ENCODE measurements at regions not wholly inside any gene's neighbourhood (a gene's known extent, or its start where the extent isn't known, plus 50 kb on each side); places are given as distances from the start of the nearest gene placed in this dataset.

DNA sequence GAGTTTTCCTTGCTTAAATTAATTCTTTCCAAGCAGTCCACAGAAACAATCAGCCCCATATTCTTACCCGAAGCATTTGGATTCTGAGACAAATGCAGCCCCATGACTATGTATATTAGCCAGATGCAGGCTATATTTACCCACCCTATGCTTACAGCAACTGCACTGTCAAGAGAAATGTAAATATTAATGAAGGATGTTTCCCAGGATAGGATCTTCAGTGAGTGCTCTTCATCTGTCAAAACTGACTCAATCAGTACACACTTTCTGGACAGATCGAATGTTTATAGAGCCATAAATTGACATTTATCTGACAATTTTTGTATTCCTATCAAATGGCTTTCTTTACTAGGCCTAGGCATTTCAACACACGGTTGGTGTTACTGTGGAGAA lies 725.3 kb upstream of the SEMA6A start:
- no peak for DNase-seq (ENCODE audit: low spot score)

DNA sequence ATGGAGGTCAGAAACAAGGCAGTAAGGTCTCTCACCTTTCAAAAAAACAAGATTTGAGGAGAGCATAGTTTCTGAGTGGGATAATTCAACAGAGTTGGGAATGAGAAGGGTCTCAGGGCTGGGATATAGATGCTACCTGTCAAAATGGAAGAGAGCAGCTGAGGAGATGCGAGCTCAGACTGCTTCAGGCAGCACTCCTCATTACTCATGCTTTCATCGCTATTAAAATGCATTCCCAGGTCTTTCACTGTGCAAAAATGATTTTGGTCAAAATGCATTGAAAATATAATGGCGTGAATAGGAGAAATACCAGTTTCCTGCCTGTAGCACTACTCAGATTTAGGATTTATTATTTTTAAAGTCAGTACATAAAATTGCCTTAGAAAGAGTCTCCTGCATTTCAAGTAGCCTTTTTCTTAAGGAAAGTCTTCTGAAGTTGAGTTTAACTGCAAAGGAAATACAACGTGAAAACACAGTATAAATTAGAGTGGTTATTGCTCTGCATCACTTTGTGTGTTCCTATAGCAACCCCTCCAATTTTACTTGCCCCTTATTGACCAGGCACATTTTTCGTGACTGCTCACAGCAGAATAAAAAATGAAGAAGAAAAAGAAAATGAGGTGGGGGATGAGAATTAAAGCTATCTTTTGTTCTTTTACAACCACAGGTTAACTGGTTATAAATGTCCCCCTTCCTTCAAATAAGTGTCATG lies 724.8 kb upstream of the SEMA6A start:
- DNase-seq (ENCODE audit: low spot score): no peak

DNA sequence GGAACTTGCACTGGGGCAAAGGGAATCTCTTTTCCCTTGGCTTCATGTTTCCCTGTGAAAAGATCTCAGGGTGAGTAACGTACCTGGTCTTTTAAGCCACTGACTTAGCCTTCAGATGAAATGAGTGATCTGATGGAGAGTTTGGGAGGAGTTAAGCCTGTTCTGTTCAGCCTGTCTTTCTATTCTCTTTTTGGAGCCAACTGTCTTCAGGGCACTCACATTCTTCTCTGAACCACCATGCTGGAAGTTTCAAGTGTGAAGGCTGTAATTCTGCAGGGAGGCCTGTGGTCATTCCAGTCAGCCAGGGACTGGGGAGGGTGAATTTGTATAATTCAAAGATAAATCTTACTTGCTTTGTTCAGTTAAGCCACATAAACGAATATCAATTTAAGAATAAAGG lies 722.2 kb upstream of the SEMA6A start:
- no peak for DNase-seq (ENCODE audit: low spot score)

DNA sequence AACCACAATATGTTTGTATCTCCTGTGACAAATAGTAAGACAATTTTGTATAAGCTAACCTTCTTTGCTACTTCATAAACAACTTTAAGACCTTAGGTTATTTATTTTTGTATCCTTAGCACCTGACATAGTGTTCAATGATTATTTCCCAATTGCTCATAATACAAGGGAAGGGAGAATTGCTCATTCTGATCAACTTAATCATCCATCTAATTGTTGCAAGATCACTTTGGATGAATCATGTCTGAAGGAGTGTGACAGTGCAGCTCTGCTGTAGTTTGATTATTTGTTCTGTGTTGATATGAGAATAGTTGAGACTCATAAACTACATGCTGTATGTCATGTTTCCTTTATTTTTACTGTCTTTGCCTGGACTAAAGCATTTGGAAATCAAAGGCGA lies 721.3 kb upstream of the SEMA6A start:
- DNase-seq (ENCODE audit: low spot score): no peak

DNA sequence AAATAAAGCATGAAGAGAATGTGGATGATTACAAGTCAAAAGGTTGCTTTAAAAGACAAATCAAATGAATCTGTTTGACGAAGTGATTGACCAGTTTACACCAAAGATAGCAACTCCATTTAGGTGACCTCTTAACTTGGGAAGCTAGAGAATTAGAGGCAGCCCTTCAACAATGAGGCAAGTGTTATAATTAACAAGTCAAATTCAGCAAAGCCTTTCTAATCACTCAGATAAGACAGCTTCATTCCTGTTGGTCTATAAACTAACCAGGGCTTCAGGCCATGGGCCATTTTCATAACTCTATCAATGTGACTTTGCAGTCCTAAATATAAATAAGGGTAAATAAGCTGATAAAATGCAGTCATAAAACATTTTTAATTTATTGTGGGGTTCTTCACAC lies 712.2 kb upstream of the SEMA6A start:
- DNase-seq (ENCODE audit: low spot score): no peak

DNA sequence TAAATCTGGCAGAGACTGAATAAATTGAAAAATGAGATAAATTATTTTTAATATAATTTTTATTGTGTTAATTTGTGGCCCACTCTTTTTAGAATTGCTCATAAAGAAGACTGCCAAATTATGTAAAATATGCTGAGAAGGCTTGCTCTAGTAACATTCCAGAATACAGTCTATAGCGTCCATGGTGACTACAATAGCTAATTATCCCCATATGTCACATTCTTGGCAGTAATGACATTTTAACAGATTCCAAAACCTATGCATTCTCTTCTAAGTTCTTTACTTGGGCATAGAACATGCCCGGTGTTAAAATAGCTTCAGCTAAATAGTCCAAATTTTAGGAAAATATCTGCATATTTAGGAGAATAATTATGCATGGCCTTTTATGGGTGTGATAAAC lies 697.0 kb upstream of the SEMA6A start:
- no peak for DNase-seq (ENCODE audit: low spot score)

DNA sequence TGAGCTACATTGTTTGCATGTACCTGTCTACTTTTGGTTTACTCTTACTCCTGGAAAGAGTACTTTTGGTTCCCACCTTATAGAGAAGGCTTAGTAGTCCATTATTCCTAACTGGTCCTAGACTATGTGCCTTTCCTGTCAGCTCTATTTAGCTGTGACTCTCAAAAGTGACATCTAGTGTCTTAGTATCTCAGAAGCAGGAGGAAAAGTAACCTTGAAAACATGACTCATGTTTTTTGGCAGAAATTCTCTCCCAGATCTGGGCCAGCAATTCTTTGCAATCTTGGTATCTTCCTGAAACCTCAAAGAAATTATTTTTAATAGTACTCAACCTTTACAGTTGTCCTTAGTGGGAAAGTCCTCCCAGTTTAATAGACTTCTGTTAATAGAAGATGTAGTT lies 691.7 kb upstream of the SEMA6A start:
- no peak for DNase-seq (ENCODE audit: low spot score)

DNA sequence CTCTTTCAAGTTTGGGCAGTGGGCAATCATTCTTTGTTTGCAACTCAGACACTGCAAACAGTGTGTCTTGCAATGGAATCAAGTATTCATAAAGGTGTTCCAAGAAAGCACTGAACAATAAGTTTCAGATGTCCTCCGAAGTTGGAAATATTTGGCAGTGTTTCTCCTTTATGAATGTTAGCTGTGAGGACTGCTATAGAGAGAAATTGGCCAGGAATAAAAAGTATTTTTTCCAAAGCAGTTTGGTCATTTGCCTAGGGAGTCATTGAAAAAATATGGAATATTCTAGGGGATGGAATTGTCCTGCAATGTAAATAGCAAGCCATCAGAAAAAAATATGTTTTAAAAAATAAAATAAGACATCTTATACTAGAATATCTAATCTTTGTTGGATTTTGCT lies 688.6 kb upstream of the SEMA6A start:
- DNase-seq (ENCODE audit: low spot score): no peak

DNA sequence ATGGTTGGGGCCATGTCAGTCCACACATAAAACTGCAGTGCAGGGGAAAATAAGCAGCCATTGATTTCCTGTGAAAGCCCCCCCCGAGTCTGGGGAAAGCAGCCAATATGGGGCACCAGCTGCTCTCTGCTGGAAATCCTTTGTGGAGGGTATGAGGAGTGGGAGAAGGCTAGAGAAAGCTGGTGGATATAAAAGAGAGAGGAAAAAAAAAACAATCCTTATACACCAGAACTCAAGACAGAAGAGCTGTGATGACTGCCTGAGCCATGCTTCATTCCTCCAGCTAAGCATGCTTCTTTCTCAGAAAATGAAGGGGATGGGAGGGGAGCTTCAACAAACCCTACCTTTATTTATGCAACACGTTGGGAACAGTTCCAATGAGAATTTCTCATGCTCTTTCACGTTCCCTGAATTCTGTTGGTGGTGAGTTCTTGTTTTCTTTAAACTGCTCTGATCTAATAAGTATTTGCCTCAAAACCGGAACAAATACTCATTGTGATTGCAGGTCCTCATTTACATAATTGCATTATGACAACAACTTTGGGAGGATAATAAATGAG lies 688.0 kb upstream of the SEMA6A start:
- no peak for DNase-seq (ENCODE audit: low spot score)

DNA sequence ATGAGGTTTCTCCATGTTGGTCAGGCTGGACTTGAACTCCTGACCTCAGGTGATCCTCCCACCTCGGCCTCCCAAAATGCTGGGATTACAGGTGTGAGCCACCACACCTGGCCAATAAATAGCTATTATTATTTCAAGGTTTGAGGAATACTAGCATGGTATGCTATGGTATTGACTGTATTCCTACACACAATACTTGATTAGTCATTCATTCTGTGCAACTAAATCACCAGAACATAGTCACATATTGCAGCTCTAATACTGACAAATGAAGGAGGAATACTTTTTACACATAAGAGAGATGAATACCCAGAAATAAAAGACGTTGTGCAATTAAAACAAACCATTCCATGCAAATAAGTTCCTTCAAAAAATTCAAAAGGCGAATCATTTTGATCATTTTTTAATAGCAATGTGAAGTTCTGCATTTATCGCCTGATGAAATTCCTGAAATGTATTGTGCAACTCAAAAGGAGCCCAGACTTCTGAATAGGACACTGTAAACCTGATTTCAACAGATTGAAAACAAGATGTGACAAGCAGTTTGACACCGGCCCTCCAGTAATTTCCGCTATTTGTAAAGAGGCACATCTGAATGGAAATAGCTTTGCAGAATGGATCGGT lies 687.4 kb upstream of the SEMA6A start:
- DNase-seq (ENCODE audit: low spot score): no peak

DNA sequence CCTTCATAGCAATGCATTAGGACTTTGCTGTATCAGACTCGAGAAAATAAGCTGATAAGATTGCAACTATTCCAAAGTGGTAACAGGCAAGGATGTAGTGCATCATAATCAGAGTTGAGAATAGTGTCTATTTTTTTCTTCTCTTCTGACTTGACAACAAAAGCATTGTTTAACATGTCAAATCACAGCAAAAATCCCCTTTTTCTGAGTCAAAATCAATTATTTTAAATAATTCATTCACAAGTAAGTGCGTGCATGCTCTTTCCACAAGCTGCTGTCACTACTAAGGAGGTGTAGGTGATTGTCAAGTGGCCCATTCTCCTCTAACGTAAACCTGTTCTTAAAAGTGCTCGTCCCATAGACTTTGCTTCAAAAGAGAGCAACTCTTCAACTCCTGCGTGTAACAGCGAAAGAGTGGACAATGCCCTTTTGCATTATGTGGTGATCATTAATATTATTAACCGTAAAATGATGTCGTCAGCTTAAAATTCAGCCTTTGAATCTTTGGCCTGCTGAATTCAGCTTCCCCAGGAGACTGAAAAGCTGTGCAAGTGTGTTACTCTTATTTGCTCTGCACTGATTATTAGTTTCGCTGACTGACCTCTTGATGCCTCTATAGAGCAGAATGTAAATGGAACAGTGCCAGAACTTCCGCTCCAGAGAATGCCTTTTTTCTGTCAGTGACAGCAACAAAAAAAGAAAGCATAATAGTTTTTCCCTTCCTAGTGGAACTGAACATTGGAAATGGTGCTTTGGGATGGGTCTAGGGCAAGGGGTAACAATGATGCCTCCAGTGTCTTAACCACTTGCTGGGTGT lies 680.8 kb upstream of the SEMA6A start:
- no peak for DNase-seq (ENCODE audit: low spot score)

DNA sequence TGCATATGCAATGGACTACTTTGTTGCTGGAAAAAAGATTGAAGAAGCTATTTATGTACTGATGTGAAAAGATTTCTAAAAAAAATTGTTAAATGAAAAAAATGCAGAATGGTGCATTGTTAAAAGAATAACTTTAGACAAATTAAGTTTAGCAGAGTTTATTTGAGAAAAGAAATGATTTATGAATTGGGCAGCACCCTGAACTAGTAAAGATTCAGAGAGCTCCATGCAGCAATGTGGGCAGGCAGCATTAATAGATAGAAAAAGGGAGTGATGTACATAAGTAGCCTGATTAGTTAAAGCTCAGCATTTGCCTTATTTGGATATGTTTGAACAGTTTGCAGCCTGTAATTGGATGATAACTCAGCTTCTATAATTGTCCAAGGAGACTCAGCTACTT lies 677.9 kb upstream of the SEMA6A start:
- DNase-seq (ENCODE audit: low spot score): no peak

DNA sequence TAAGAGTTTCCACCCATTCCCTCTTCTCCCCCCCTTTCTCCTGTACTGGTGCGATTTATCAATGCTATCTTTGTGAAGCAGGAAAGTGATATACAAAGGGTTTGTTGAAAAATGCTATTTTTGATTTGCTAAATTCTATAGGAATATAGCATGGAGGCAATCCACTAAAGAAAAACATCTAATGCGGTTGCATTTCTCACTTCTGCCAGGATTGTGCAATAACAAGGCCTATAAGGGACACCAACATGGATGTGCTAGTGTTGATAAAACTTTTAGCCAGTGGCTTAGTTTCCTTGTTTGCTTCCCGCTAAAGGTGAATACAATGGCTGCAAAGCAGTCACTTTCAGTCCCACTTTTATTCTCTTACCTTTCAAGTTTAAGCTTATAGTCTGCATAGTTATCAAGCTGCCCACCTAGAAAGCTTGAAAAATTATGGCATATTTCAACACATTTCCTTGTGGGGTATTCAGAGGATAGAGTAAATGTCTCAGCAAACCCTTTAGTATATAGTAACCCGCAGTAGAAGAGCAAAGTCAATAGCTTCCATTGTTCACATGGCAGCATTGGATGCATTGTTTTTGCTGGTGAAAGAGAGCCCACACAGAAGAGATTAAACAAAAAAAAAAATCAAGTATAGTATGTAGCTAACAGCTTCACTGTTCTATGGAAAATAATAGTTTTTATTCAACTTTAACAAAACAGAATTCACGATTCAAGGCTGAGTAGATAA lies 674.6 kb upstream of the SEMA6A start:
- DNase-seq (ENCODE audit: low spot score): no peak

DNA sequence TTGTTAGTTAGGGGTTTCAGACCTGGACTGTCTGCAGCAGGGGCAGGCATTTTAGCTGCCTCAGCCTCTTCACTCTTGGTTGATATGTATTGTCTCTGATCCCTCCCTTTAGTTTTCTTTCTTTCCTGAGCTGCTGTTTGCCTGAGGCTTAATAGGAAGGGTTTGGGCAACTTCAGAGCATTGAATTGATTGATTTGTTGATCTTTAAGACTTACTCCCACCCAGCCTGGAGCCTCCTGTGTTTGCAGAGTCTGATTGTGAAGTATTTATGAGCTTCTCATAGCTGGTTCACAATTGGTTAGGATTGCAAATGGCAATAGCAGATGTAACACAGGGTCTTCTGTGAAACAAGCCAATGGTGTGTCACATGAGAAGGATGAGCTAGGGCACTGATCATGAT lies 671.8 kb upstream of the SEMA6A start:
- DNase-seq (ENCODE audit: low spot score): no peak

DNA sequence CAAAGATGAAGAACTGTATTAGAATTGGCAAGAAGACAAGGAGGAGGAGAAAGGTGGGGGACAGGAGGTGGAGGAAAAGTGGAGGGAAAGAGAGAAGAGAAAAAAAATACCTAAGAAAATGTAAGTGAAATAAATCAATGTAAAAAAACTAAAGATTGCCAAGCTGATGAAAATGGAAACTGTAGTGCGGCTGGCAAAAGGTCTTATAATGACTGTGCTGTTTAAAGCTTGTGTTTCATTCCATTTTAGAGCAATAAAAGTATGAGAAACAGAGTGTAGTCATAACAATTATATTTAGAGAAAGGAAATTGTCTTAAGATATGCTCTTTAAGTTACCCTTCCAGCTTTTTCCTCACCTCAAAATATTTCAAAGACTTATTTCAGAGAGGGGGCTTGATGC lies 670.5 kb upstream of the SEMA6A start:
- no peak for DNase-seq (ENCODE audit: low spot score)

DNA sequence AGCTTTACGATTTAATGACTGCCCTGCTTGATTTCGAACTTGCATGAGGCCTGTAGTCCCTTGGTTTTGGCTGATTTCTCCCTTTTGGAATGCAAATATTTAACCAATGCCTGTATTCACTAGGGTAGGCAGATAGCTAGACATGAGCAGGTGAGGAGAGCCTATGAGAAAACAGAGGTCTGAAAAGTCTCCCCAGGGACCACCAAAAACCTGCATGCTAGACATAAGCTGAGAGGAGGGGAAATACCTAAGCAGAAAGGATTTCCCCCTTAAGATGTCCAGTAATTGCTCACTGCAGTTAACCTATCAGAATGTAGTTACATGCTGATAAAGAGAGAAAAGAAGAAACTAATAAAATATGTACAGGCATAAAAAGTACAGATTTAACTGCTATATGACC lies 667.4 kb upstream of the SEMA6A start:
- DNase-seq (ENCODE audit: low spot score): no peak

DNA sequence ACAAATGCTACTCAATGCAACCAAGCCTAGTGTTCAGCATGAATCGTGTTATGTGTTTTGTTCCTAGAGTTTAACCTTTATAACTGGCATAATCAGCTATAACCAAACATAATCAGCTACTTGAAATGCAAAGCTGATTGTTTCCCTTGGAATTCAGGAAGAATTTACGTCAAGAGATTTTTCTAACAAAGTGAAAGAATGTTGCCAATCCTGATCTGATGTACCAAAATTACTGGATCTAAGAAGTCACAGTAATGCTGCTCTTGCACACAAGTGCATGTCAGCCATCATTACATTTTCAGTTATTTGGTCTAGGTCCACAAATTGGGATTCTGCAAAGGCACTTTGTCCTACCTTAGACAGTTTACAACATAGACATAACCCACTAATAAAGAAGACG lies 662.3 kb upstream of the SEMA6A start:
- DNase-seq (ENCODE audit: low spot score): no peak

DNA sequence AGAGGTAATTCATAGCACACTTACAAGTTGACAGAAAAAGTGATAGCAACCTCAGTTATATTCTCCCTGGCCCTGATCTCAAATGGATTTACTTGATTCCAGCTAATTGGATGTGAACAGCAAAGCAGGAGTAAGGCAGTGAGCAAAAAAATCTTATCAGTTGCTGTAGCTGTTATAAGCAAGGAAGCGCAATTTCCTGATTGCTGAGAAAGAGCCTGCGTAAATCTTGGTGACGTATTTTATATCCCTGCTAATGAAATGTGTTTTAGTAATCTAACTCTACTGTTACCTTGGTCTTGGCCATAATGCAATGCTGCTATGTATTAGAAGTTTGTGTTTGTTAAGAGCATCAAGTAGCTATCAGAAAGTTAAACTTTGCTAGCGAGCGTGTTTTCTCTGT lies 661.2 kb upstream of the SEMA6A start:
- DNase-seq (ENCODE audit: low spot score): no peak

DNA sequence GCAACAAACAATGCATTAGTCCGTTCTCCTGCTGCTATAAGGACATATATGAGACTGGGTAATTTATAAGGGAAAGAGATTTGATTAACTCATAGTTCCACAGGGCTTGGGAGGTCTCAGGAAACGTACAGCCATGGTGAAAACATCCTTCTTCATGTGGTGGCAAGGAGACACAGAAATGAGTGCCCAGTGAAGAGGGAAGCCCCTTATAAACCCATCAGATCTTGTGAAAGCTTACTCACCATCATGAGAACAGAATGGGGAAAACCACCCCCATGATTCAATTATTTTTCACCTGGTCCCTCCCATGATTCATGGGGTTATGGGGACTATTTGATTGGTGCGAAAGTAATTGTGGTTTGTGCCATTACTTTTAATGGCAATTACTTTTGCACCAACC lies 655.8 kb upstream of the SEMA6A start:
- DNase-seq (ENCODE audit: low spot score): no peak

DNA sequence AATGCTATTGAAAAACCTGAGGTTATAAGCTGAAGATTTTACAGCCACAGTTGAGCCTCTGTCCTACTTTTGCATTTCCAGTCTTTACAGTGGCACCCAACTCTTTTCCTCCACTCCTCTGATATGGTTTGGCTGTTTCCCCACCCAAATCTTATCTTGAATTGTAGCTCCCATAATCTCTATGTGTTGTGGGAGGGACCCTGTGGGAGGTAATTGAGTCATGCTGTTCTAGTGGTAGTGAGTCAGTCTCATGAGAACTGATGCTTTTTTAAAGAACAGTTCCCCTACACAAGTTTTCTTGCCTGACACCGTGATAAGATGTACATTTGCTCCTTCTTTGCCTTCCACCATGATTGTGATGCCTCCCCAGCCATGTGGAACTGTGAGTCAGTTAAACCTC lies 646.1 kb upstream of the SEMA6A start:
- DNase-seq (ENCODE audit: low spot score): no peak

DNA sequence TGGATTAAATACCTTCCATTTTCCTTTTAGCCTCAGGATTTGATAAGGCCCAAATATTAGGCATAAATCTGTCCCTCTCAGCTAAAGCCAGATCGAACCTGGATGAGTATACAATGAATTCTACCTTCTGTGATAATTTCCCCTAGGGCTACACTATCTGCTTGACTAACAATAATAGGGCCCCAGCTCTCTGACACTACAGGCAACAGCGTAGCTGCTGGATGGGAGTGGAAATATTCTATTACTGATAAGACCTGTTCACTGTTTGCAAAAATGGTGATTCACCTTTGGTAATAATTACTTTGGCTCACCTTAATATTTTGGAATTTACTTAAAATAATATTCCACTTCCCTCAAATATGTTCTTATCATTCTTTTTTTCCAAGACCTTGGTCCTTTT lies 644.2 kb upstream of the SEMA6A start:
- DNase-seq (ENCODE audit: low spot score): no peak

DNA sequence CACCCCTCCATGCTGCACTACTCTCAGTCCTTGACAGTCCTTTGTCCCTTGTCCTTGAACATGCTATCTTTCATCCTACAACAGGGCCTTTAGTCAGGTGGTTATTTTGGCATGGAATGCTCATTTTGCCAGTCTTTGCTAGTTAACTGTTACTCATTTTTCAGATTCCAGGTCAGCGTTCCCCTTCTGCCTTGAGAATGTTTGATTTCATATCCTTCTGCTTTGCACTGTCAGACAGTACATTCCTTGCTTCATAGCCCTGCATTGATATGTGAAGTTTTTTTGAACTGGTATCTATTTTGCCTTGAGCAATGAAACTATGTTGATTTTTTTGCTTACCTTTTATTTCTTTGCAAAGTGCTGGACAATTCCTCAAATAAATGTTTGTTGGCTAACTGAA lies 638.2 kb upstream of the SEMA6A start:
- DNase-seq (ENCODE audit: low spot score): no peak

Data from CD4-positive, alpha-beta T cell treated with Interleukin-6 at 100 ng/mL for 8 hours (primary cell).